ENCODE measurements at regions not wholly inside any gene's neighbourhood (a gene's known extent, or its start where the extent isn't known, plus 50 kb on each side); places are given as distances from the start of the nearest gene placed in this dataset.

GRCh38 chr3:81043009-81043408 is 718.4 kb downstream of the GBE1 start:
- Histone ChIP-seq H3K36me3 (no peaks in the 10 kb centered on the region), H3K9me3 (no peaks in the 10 kb centered on the region), H3K4me1 (no peaks in the 10 kb centered on the region), H3K4me3 (no peak overlapping the region), H3K27ac (no peak overlapping the region), H3K27me3 (no peaks in the 10 kb centered on the region)
- TF ChIP-seq POLR2A (IDR thresholded peaks at IDR 0.05) (no peak), POLR2AphosphoS5 (IDR thresholded peaks at IDR 0.05) (no peak), EP300 (IDR thresholded peaks at IDR 0.05; ENCODE audit: low read depth) (no peak), CTCF (IDR thresholded peaks at IDR 0.05) (no peak)
- intact Hi-C loops (cut with DNase I; ENCODE audit: low total_unique reads) (no loop called here), in situ Hi-C loops (cut with MboI; ENCODE audit: low pct_ligation_motif_present in 1 of 4, low pct_unique_long_range_greater_than_20kb in 1 of 4, low sequenced_read_pairs in 3 of 4) (no loop called here)
- DNase-seq = no peak
- WGBS, 2 donors (ENCODE audit: low coverage in 1 of 2) = 60 to 73% methylated on average over 2 of the region's 2 CpGs

- no peaks in the 10 kb centered on the region for H3K36me3 ChIP-seq
- intact Hi-C loops (cut with DNase I; ENCODE audit: low total_unique reads) = no loop called here
- H3K27me3 ChIP-seq = no peaks in the 10 kb centered on the region
- WGBS, 2 donors (ENCODE audit: low coverage in 1 of 2) = 75 to 85% methylated on average over 2 of the region's 2 CpGs
- TF ChIP-seq POLR2A (IDR thresholded peaks at IDR 0.05) (no peak), POLR2AphosphoS5 (IDR thresholded peaks at IDR 0.05) (no peak), CTCF (IDR thresholded peaks at IDR 0.05) (no peak), EP300 (IDR thresholded peaks at IDR 0.05; ENCODE audit: low read depth) (no peak)
- no peak overlapping the region for H3K27ac ChIP-seq
- H3K9me3 ChIP-seq = no peaks in the 10 kb centered on the region
- DNase-seq = no peak
- H3K4me3 ChIP-seq = no peak overlapping the region
- no peaks in the 10 kb centered on the region for H3K4me1 ChIP-seq
- in situ Hi-C loops (cut with MboI; ENCODE audit: low pct_ligation_motif_present in 1 of 4, low pct_unique_long_range_greater_than_20kb in 1 of 4, low sequenced_read_pairs in 3 of 4) = no loop called here
Observed at GRCh38 chr3:81041331-81041730, 720.1 kb downstream of the GBE1 start.

- Histone ChIP-seq H3K27me3 (no peaks in the 10 kb centered on the region), H3K27ac (no peak overlapping the region), H3K9me3 (no peaks in the 10 kb centered on the region), H3K36me3 (no peaks in the 10 kb centered on the region), H3K4me1 (no peaks in the 10 kb centered on the region), H3K4me3 (no peak overlapping the region)
- DNase-seq = no peak
- intact Hi-C loops (cut with DNase I; ENCODE audit: low total_unique reads) (no loop called here), in situ Hi-C loops (cut with MboI; ENCODE audit: low pct_ligation_motif_present in 1 of 4, low pct_unique_long_range_greater_than_20kb in 1 of 4, low sequenced_read_pairs in 3 of 4) (no loop called here)
- TF ChIP-seq CTCF (IDR thresholded peaks at IDR 0.05) = no peak
- no peak for TF ChIP-seq POLR2AphosphoS5 (IDR thresholded peaks at IDR 0.05)
- no peak for TF ChIP-seq EP300 (IDR thresholded peaks at IDR 0.05; ENCODE audit: low read depth)
- no peak for TF ChIP-seq POLR2A (IDR thresholded peaks at IDR 0.05)
- 70 to 82% methylated on average over 2 of the region's 2 CpGs for WGBS, 2 donors (ENCODE audit: low coverage in 1 of 2)
Observed at GRCh38 chr3:81040107-81040506, 721.3 kb downstream of the GBE1 start.

- H3K4me1 ChIP-seq = no peaks in the 10 kb centered on the region
- no peaks in the 10 kb centered on the region for H3K27me3 ChIP-seq
- TF ChIP-seq CTCF (IDR thresholded peaks at IDR 0.05) = no peak
- TF ChIP-seq POLR2A (IDR thresholded peaks at IDR 0.05) = no peak
- TF ChIP-seq EP300 (IDR thresholded peaks at IDR 0.05; ENCODE audit: low read depth) = no peak
- TF ChIP-seq POLR2AphosphoS5 (IDR thresholded peaks at IDR 0.05) = no peak
- no peak for DNase-seq
- H3K9me3 ChIP-seq = no peaks in the 10 kb centered on the region
- intact Hi-C loops (cut with DNase I; ENCODE audit: low total_unique reads) (no loop called here), in situ Hi-C loops (cut with MboI; ENCODE audit: low pct_ligation_motif_present in 1 of 4, low pct_unique_long_range_greater_than_20kb in 1 of 4, low sequenced_read_pairs in 3 of 4) (no loop called here)
- no peaks in the 10 kb centered on the region for H3K36me3 ChIP-seq
- no peak overlapping the region for H3K4me3 ChIP-seq
- no peak overlapping the region for H3K27ac ChIP-seq
- 88 to 93% methylated on average over 3 to 4 of the region's 4 CpGs for WGBS, 2 donors (ENCODE audit: low coverage in 1 of 2)
Observed at GRCh38 chr3:81033684-81034083, 727.8 kb downstream of the GBE1 start.
